ENCODE measurements at regions not wholly inside any gene's neighbourhood (a gene's known extent, or its start where the extent isn't known, plus 50 kb on each side); places are given as distances from the start of the nearest gene placed in this dataset.

- TF ChIP-seq, protein P1, sequence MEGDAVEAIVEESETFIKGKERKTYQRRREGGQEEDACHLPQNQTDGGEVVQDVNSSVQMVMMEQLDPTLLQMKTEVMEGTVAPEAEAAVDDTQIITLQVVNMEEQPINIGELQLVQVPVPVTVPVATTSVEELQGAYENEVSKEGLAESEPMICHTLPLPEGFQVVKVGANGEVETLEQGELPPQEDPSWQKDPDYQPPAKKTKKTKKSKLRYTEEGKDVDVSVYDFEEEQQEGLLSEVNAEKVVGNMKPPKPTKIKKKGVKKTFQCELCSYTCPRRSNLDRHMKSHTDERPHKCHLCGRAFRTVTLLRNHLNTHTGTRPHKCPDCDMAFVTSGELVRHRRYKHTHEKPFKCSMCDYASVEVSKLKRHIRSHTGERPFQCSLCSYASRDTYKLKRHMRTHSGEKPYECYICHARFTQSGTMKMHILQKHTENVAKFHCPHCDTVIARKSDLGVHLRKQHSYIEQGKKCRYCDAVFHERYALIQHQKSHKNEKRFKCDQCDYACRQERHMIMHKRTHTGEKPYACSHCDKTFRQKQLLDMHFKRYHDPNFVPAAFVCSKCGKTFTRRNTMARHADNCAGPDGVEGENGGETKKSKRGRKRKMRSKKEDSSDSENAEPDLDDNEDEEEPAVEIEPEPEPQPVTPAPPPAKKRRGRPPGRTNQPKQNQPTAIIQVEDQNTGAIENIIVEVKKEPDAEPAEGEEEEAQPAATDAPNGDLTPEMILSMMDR (conservative IDR thresholded peaks at IDR 0.05; ENCODE audit: low read depth, low read length), result no peak
- DNase-seq (ENCODE audit: low read depth), result no peak
- H3K4me3 ChIP-seq (ENCODE audit: low read length), result no peak overlapping the region
These were observed 247.0 kb downstream of the SH2D4B start for GRCh38 chr10:80784695-80785094.

GRCh38 chr10:80786322-80786721, 248.6 kb downstream of the SH2D4B start:
- no peak overlapping the region for H3K4me3 ChIP-seq (ENCODE audit: low read length)
- DNase-seq (ENCODE audit: low read depth), result no peak
- TF ChIP-seq, protein P1 (conservative IDR thresholded peaks at IDR 0.05; ENCODE audit: low read depth, low read length), result no peak

- no peak for DNase-seq (ENCODE audit: low read depth)
- H3K4me3 ChIP-seq (ENCODE audit: low read length), result no peak overlapping the region
- TF ChIP-seq, protein P1 (conservative IDR thresholded peaks at IDR 0.05; ENCODE audit: low read depth, low read length), result no peak
These were observed 250.2 kb downstream of the SH2D4B start for GRCh38 chr10:80787952-80788351.

- no peak overlapping the region for H3K4me3 ChIP-seq (ENCODE audit: low read length)
- no peak for DNase-seq (ENCODE audit: low read depth)
- TF ChIP-seq, protein P1 (conservative IDR thresholded peaks at IDR 0.05; ENCODE audit: low read depth, low read length), result no peak
These were observed 257.3 kb downstream of the SH2D4B start for GRCh38 chr10:80794994-80795393.

DNA sequence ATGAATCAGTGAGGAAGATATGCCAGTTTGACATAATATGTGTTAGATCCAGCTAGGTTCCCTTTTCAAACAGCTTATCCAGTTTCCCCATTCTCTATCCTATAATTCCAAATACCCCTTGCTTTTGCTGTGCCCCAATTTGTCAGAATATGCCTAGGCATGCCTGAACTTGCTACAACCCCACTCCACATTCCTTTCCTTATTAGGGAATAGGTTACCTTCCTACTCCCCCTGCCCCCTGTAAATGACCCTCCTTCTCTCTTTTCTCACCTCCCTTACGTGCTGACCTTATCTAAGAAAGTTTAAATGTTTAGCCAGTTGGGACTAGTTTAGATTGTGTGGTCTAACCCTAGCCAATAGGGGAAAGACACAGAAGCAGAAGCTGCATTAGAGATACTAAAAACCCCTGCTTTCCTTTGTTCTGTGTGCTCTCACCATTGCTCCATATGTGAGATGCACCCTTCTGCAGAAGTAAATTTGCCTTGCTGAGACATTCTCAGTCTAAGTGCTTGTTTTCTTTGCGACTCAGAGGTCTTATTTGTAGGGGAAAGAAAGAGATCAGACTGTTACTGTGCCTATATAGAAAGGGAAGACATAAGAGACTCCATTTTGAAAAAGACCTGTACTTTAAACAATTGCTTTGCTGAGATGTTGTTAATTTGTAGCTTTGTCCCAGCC, 267.8 kb downstream of the SH2D4B start:
- H3K4me3 ChIP-seq (ENCODE audit: low read length), result no peak overlapping the region
- DNase-seq (ENCODE audit: low read depth), result no peak
- TF ChIP-seq, protein P1 (conservative IDR thresholded peaks at IDR 0.05; ENCODE audit: low read depth, low read length), result no peak

DNA sequence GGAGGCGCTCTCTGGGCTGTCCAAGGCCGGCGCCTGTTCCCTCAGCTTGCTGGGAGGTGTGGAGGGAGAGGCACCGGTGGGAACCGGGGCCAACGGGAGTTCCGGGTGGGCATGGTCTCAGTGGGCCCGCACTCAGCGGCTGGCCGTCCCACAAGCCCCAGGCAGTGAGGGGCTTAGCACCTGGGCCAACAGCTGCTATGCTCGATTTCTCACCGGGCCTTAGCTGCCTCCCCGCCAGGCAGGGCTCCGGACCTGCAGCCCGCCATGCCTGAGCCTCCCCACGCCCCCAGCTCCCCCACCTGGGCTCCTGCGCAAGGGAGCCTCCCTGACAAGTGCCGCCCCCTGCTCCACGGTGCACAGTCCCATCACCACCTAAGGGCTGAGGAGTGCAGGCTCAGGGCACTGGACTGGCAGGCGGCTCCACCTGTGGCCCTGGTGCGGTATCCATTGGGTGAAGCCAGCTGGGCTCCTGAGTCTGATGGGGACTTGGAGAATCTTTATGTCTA, 276.5 kb downstream of the SH2D4B start:
- no peak for DNase-seq (ENCODE audit: low read depth)
- TF ChIP-seq, protein P1 (conservative IDR thresholded peaks at IDR 0.05; ENCODE audit: low read depth, low read length), result no peak
- no peak overlapping the region for H3K4me3 ChIP-seq (ENCODE audit: low read length)

DNA sequence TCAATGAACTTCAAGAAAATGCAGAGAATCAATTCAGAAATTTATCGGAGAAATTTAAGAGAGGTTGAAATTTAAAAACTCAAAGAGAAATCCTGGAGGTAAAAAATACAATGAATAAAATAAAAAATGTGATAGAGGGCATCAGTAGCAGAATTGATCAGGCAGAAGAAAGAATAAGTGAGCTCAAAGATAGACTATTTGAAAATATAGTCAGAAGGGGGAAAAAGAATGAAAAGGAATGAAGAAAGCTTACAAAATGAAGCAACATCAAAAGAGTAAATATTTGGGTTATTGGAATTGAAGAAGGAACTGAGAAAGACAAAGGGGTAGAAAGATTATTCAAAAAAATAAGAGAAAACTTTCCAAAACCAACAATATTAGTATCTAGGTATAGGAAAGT, 291.4 kb downstream of the SH2D4B start:
- TF ChIP-seq, protein P1 (conservative IDR thresholded peaks at IDR 0.05; ENCODE audit: low read depth, low read length), result no peak
- DNase-seq (ENCODE audit: low read depth), result no peak
- H3K4me3 ChIP-seq (ENCODE audit: low read length), result no peak overlapping the region

Measured in retinal pigment epithelial cell (primary cell).